ENCODE measurements at regions not wholly inside any gene's neighbourhood (a gene's known extent, or its start where the extent isn't known, plus 50 kb on each side); places are given as distances from the start of the nearest gene placed in this dataset.

GRCh38 chr10:108894402-108895301 is 1028.7 kb downstream of the XPNPEP1 start:
- peak; percentile 62 for FAIRE-seq
- 0 out of 2 replicates have a peak, but pooled peaks have one; percentile 24 for TF ChIP-seq POU2F2 (IDR thresholded peaks at IDR 0.05; ENCODE audit: low read depth, low read length)
- peak; percentile 90 for TF ChIP-seq SPI1 (IDR thresholded peaks at IDR 0.05; ENCODE audit: low read depth, low read length)
- TF ChIP-seq POLR2AphosphoS5 (IDR thresholded peaks at IDR 0.05; ENCODE audit: low read depth, low read length), result no peak
- TF ChIP-seq TAF1 (IDR thresholded peaks at IDR 0.05; ENCODE audit: low read depth, low read length), result no peak
- no peak for TF ChIP-seq PAX5 (IDR thresholded peaks at IDR 0.05; ENCODE audit: insufficient read depth, low read length, severe bottlenecking)
- no peak for TF ChIP-seq POLR2A (IDR thresholded peaks at IDR 0.05; ENCODE audit: low read depth, low read length)
- DNase-seq (ENCODE audit: insufficient read length, low spot score), result no peak

- no peak for TF ChIP-seq TAF1 (IDR thresholded peaks at IDR 0.05; ENCODE audit: low read depth, low read length)
- no peak for TF ChIP-seq POU2F2 (IDR thresholded peaks at IDR 0.05; ENCODE audit: low read depth, low read length)
- no peak for TF ChIP-seq SPI1 (IDR thresholded peaks at IDR 0.05; ENCODE audit: low read depth, low read length)
- TF ChIP-seq POLR2A (IDR thresholded peaks at IDR 0.05; ENCODE audit: low read depth, low read length), result no peak
- TF ChIP-seq PAX5 (IDR thresholded peaks at IDR 0.05; ENCODE audit: insufficient read depth, low read length, severe bottlenecking), result no peak
- TF ChIP-seq POLR2AphosphoS5 (IDR thresholded peaks at IDR 0.05; ENCODE audit: low read depth, low read length), result no peak
- FAIRE-seq (no peak), DNase-seq (ENCODE audit: insufficient read length, low spot score) (no peak)
Observed at GRCh38 chr10:108877095-108877561, 1046.2 kb downstream of the XPNPEP1 start.

GRCh38 chr10:108872854-108873253 is 1050.5 kb downstream of the XPNPEP1 start:
- TF ChIP-seq SPI1 (IDR thresholded peaks at IDR 0.05; ENCODE audit: low read depth, low read length), result no peak
- TF ChIP-seq POLR2A (IDR thresholded peaks at IDR 0.05; ENCODE audit: low read depth, low read length), result no peak
- no peak for FAIRE-seq
- no peak for DNase-seq (ENCODE audit: insufficient read length, low spot score)

GRCh38 chr10:108868881-108869280 is 1054.4 kb downstream of the XPNPEP1 start:
- DNase-seq (ENCODE audit: insufficient read length, low spot score) (no peak), FAIRE-seq (no peak)
- TF ChIP-seq TAF1 (IDR thresholded peaks at IDR 0.05; ENCODE audit: low read depth, low read length) (no peak), POLR2AphosphoS5 (IDR thresholded peaks at IDR 0.05; ENCODE audit: low read depth, low read length) (no peak), POLR2A (IDR thresholded peaks at IDR 0.05; ENCODE audit: low read depth, low read length) (no peak), SPI1 (IDR thresholded peaks at IDR 0.05; ENCODE audit: low read depth, low read length) (no peak), PAX5 (IDR thresholded peaks at IDR 0.05; ENCODE audit: insufficient read depth, low read length, severe bottlenecking) (no peak), POU2F2 (IDR thresholded peaks at IDR 0.05; ENCODE audit: low read depth, low read length) (no peak)

GRCh38 chr10:108862676-108863350 is 1060.5 kb downstream of the XPNPEP1 start:
- FAIRE-seq, result no peak
- TF ChIP-seq POU2F2 (IDR thresholded peaks at IDR 0.05; ENCODE audit: low read depth, low read length), result no peak
- no peak for TF ChIP-seq SPI1 (IDR thresholded peaks at IDR 0.05; ENCODE audit: low read depth, low read length)
- no peak for TF ChIP-seq PAX5 (IDR thresholded peaks at IDR 0.05; ENCODE audit: insufficient read depth, low read length, severe bottlenecking)
- no peak for TF ChIP-seq POLR2A (IDR thresholded peaks at IDR 0.05; ENCODE audit: low read depth, low read length)
- DNase-seq (ENCODE audit: insufficient read length, low spot score), result no peak

GRCh38 chr10:108861181-108861754 is 1062.0 kb downstream of the XPNPEP1 start:
- DNase-seq (ENCODE audit: insufficient read length, low spot score) (no peak), FAIRE-seq (no peak)
- TF ChIP-seq SPI1 (IDR thresholded peaks at IDR 0.05; ENCODE audit: low read depth, low read length), result no peak
- no peak for TF ChIP-seq POLR2AphosphoS5 (IDR thresholded peaks at IDR 0.05; ENCODE audit: low read depth, low read length)
- no peak for TF ChIP-seq POLR2A (IDR thresholded peaks at IDR 0.05; ENCODE audit: low read depth, low read length)
- TF ChIP-seq TAF1 (IDR thresholded peaks at IDR 0.05; ENCODE audit: low read depth, low read length), result no peak
- TF ChIP-seq POU2F2 (IDR thresholded peaks at IDR 0.05; ENCODE audit: low read depth, low read length), result no peak
- TF ChIP-seq PAX5 (IDR thresholded peaks at IDR 0.05; ENCODE audit: insufficient read depth, low read length, severe bottlenecking), result no peak

- DNase-seq (ENCODE audit: insufficient read length, low spot score), result no peak
- FAIRE-seq, result peak; percentile 35
- TF ChIP-seq POLR2A (IDR thresholded peaks at IDR 0.05; ENCODE audit: low read depth, low read length), result no peak
- TF ChIP-seq SPI1 (IDR thresholded peaks at IDR 0.05; ENCODE audit: low read depth, low read length), result no peak
- no peak for TF ChIP-seq TAF1 (IDR thresholded peaks at IDR 0.05; ENCODE audit: low read depth, low read length)
- 0 out of 2 replicates have a peak, but pooled peaks have one; percentile 20 for TF ChIP-seq POU2F2 (IDR thresholded peaks at IDR 0.05; ENCODE audit: low read depth, low read length)
- TF ChIP-seq POLR2AphosphoS5 (IDR thresholded peaks at IDR 0.05; ENCODE audit: low read depth, low read length), result no peak
Observed at GRCh38 chr10:108852211-108852610, 1071.1 kb downstream of the XPNPEP1 start.

- DNase-seq (ENCODE audit: insufficient read length, low spot score), result no peak
- FAIRE-seq, result no peak
- peak; percentile 45 for TF ChIP-seq PAX5 (IDR thresholded peaks at IDR 0.05; ENCODE audit: insufficient read depth, low read length, severe bottlenecking)
- TF ChIP-seq TAF1 (IDR thresholded peaks at IDR 0.05; ENCODE audit: low read depth, low read length), result no peak
- TF ChIP-seq SPI1 (IDR thresholded peaks at IDR 0.05; ENCODE audit: low read depth, low read length), result peak; percentile 98
- TF ChIP-seq POLR2AphosphoS5 (IDR thresholded peaks at IDR 0.05; ENCODE audit: low read depth, low read length), result no peak
Observed at GRCh38 chr10:108850138-108850854, 1073.0 kb downstream of the XPNPEP1 start.

GRCh38 chr10:108849688-108850087 is 1073.6 kb downstream of the XPNPEP1 start:
- no peak for FAIRE-seq
- TF ChIP-seq PAX5 (IDR thresholded peaks at IDR 0.05; ENCODE audit: insufficient read depth, low read length, severe bottlenecking), result no peak
- no peak for TF ChIP-seq TAF1 (IDR thresholded peaks at IDR 0.05; ENCODE audit: low read depth, low read length)
- no peak for TF ChIP-seq SPI1 (IDR thresholded peaks at IDR 0.05; ENCODE audit: low read depth, low read length)
- no peak for TF ChIP-seq POLR2A (IDR thresholded peaks at IDR 0.05; ENCODE audit: low read depth, low read length)
- no peak for TF ChIP-seq POLR2AphosphoS5 (IDR thresholded peaks at IDR 0.05; ENCODE audit: low read depth, low read length)
- no peak for TF ChIP-seq POU2F2 (IDR thresholded peaks at IDR 0.05; ENCODE audit: low read depth, low read length)
- DNase-seq (ENCODE audit: insufficient read length, low spot score), result no peak
